Vagina (tissue), 2 donors: ENCODE measurements at regions not wholly inside any gene's neighbourhood (a gene's known extent, or its start where the extent isn't known, plus 50 kb on each side); places are given as distances from the start of the nearest gene placed in this dataset.

ENCODE experiments used
- DNase-seq, 2 donors: peaks; one replicate each; pipeline ENCODE4 v3.0.0-alpha.2; 2017; ENCODE audit errors: extremely low spot score in 2 of 2
- H3K27ac ChIP-seq: fragments of 200-600 bp; sonication (generic); one replicate; pipeline ENCODE4 v1.5.1; 2019
- H3K27me3 ChIP-seq: fragments of 200-600 bp; sonication (generic); one replicate; pipeline ENCODE4 v1.5.1; 2019
- H3K36me3 ChIP-seq, 2 donors: fragments of 200-600 bp; sonication (generic); one replicate each; pipeline ENCODE4 v1.5.1; 2017 to 2019
- H3K4me1 ChIP-seq: fragments of 200-600 bp; sonication (generic); one replicate; pipeline ENCODE4 v1.5.1; 2019
- H3K4me3 ChIP-seq, 2 donors: fragments of 200-600 bp; sonication (generic); 1 replicate in 1 of 2; 2 replicates in 1 of 2; pipeline ENCODE4 v1.5.1; 2016 to 2019
- H3K9me3 ChIP-seq: fragments of 200-600 bp; sonication (generic); one replicate; pipeline ENCODE4 v1.5.1; 2019
- CTCF ChIP-seq, 3 experiments: fragments of 450-650 bp in 2 of 3; fragments of 200-600 bp in 1 of 3; sonication (generic) in 1 of 3; IDR thresholded peaks; one replicate each; pipeline ENCODE4 v1.5.1; 2017 to 2019; ENCODE audit warnings: antibody characterized with exemption in 3 of 3, mild to moderate bottlenecking in 2 of 3, moderate library complexity in 2 of 3
- POLR2A ChIP-seq, 2 donors: fragments of 450-650 bp; IDR thresholded peaks; one replicate each; pipeline ENCODE4 v1.6.1; 2017; ENCODE audit warnings: antibody characterized with exemption in 2 of 2, mild to moderate bottlenecking in 2 of 2, moderate library complexity in 2 of 2
- POLR2AphosphoS5 ChIP-seq, 2 donors: sonication (generic); formaldehyde crosslinking; IDR thresholded peaks; one replicate each; pipeline ENCODE4 v1.9.0; 2017; ENCODE audit warnings: antibody characterized with exemption in 2 of 2, mild to moderate bottlenecking in 2 of 2, low read depth in 1 of 2; ENCODE audit not compliant: insufficient read depth in 1 of 2
- intact Hi-C: fragments of 100-400 bp; cut with DNase I; formaldehyde crosslinking; loops from one replicate; pipeline ENCODE4 v1.15.1; 2023

GRCh38 chr15:80321853-80322252, 69.8 kb upstream of the CTXND1 start:
- H3K4me3 ChIP-seq: no peak overlapping the region
- no peaks in the 10 kb centered on the region for H3K9me3 ChIP-seq
- no peaks in the 10 kb centered on the region for H3K4me1 ChIP-seq
- TF ChIP-seq POLR2AphosphoS5 (IDR thresholded peaks at IDR 0.05; ENCODE audit: insufficient read depth in 1 of 2, low read depth in 1 of 2): no peak
- TF ChIP-seq POLR2A (IDR thresholded peaks at IDR 0.05): no peak
- no peaks in the 10 kb centered on the region for H3K36me3 ChIP-seq
- intact Hi-C loops: no loop called here
- DNase-seq: no peak
- no peak overlapping the region for H3K27ac ChIP-seq
- no peaks in the 10 kb centered on the region for H3K27me3 ChIP-seq

- H3K4me3 ChIP-seq: no peak overlapping the region
These were observed 71.3 kb upstream of the CTXND1 start for GRCh38 chr15:80323285-80323684.

GRCh38 chr15:80324545-80325080, 72.6 kb upstream of the CTXND1 start:
- DNase-seq: no peak
- H3K4me3 ChIP-seq: no peak overlapping the region
- H3K27me3 ChIP-seq: no peaks in the 10 kb centered on the region
- no peak overlapping the region for H3K27ac ChIP-seq
- intact Hi-C loops: no loop called here
- TF ChIP-seq POLR2AphosphoS5 (IDR thresholded peaks at IDR 0.05; ENCODE audit: insufficient read depth in 1 of 2, low read depth in 1 of 2): no peak
- no peak for TF ChIP-seq POLR2A (IDR thresholded peaks at IDR 0.05)
- TF ChIP-seq CTCF (IDR thresholded peaks at IDR 0.05): no peak
- no peaks in the 10 kb centered on the region for H3K36me3 ChIP-seq
- H3K9me3 ChIP-seq: no peaks in the 10 kb centered on the region
- no peaks in the 10 kb centered on the region for H3K4me1 ChIP-seq

More at GRCh38 chr15:80323285-80323684, 71.3 kb upstream of the CTXND1 start:
- Histone ChIP-seq H3K27me3 (no peaks in the 10 kb centered on the region), H3K4me1 (no peaks in the 10 kb centered on the region), H3K27ac (no peak overlapping the region), H3K9me3 (no peaks in the 10 kb centered on the region), H3K36me3 (no peaks in the 10 kb centered on the region)
- TF ChIP-seq CTCF (IDR thresholded peaks at IDR 0.05) (no peak), POLR2AphosphoS5 (IDR thresholded peaks at IDR 0.05; ENCODE audit: insufficient read depth in 1 of 2, low read depth in 1 of 2) (no peak)
- intact Hi-C loops: no loop called here
- no peak for DNase-seq

- TF ChIP-seq POLR2A (IDR thresholded peaks at IDR 0.05) (no peak), POLR2AphosphoS5 (IDR thresholded peaks at IDR 0.05; ENCODE audit: insufficient read depth in 1 of 2, low read depth in 1 of 2) (no peak), CTCF (IDR thresholded peaks at IDR 0.05) (no peak)
- DNase-seq: no peak
- intact Hi-C loops: no loop called here
- Histone ChIP-seq H3K4me3 (no peak overlapping the region), H3K9me3 (no peaks in the 10 kb centered on the region), H3K27ac (no peak overlapping the region), H3K36me3 (no peaks in the 10 kb centered on the region), H3K4me1 (no peaks in the 10 kb centered on the region), H3K27me3 (no peaks in the 10 kb centered on the region)
These were observed 73.2 kb upstream of the CTXND1 start for GRCh38 chr15:80325206-80325605.

GRCh38 chr15:80326270-80326669, 74.3 kb upstream of the CTXND1 start:
- H3K27ac ChIP-seq: no peak overlapping the region
- intact Hi-C loops: no loop called here
- TF ChIP-seq CTCF (IDR thresholded peaks at IDR 0.05) (no peak), POLR2A (IDR thresholded peaks at IDR 0.05) (no peak), POLR2AphosphoS5 (IDR thresholded peaks at IDR 0.05; ENCODE audit: insufficient read depth in 1 of 2, low read depth in 1 of 2) (no peak)
- H3K27me3 ChIP-seq: no peaks in the 10 kb centered on the region
- H3K4me1 ChIP-seq: no peaks in the 10 kb centered on the region
- no peak overlapping the region for H3K4me3 ChIP-seq
- no peaks in the 10 kb centered on the region for H3K36me3 ChIP-seq
- no peaks in the 10 kb centered on the region for H3K9me3 ChIP-seq
- no peak for DNase-seq
